Adrenal gland (tissue), 9 donors: ENCODE measurements at regions not wholly inside any gene's neighbourhood (a gene's known extent, or its start where the extent isn't known, plus 50 kb on each side); places are given as distances from the start of the nearest gene placed in this dataset.

Source experiments
- DNase-seq, 7 donors: peaks; one replicate each; pipeline ENCODE4 v3.0.0-alpha.2; 2019 to 2020
- H3K27ac ChIP-seq, 5 donors: fragments of 200-600 bp; sonication (generic) in 4 of 5; 1 replicate in 3 of 5; 2 replicates in 2 of 5; pipeline versions ENCODE4 v1.5.1 to v1.8.0; 2016 to 2020; ENCODE audit warnings: mild to moderate bottlenecking in 1 of 5
- H3K27me3 ChIP-seq: fragments of 200-600 bp; 2 replicates; pipeline ENCODE4 v1.8.0; 2021
- H3K36me3 ChIP-seq, 2 donors: fragments of 200-600 bp; replicated peaks in 1 of 2; 1 replicate in 1 of 2; 2 replicates in 1 of 2; pipeline versions ENCODE4 v1.5.1 to v1.8.0; 2018 to 2022
- H3K4me1 ChIP-seq, 2 donors: fragments of 200-600 bp; replicated peaks in 1 of 2; 1 replicate in 1 of 2; 2 replicates in 1 of 2; pipeline versions ENCODE4 v1.5.1 to v1.8.0; 2018 to 2021
- H3K4me3 ChIP-seq, 4 donors: fragments of 200-600 bp; sonication (generic) in 3 of 4; one replicate each; pipeline ENCODE4 v1.5.1; 2016 to 2018
- H3K9me3 ChIP-seq, 3 donors: fragments of 200-600 bp; sonication (generic) in 1 of 3; replicated peaks in 1 of 3; 1 replicate in 2 of 3; 2 replicates in 1 of 3; pipeline versions ENCODE4 v1.5.1 to v1.8.0; 2016 to 2021
- POLR2A ChIP-seq, 2 donors: fragments of 450-650 bp; IDR thresholded peaks; one replicate each; pipeline ENCODE4 v1.6.1; 2017; ENCODE audit warnings: antibody characterized with exemption in 2 of 2, mild to moderate bottlenecking in 2 of 2, moderate library complexity in 1 of 2
- WGBS, 4 donors: extraction: QIAGEN DNeasy Blood & Tissue Kit in 2 of 4; methylation state at CpG; one replicate each; pipeline versions ENCODE4 v1.1.5 to v1.1.7; 2013 to 2017; 5-methylcytosine and 5-hydroxymethylcytosine counted together
- intact Hi-C, 2 donors: fragments of 100-400 bp; cut with DNase I; formaldehyde crosslinking; loops; one replicate each; pipeline versions ENCODE4 v1.14.1 to v1.15.0; 2022 to 2023
- TF ChIP-seq, protein P1 (sequence below), 6 experiments: fragments of 450-650 bp in 4 of 6; fragments of 200-600 bp in 2 of 6; sonication (generic) in 1 of 6; IDR thresholded peaks; 1 replicate in 5 of 6; 2 replicates in 1 of 6; pipeline versions ENCODE4 v1.5.1 to v1.8.0; 2016 to 2021; ENCODE audit warnings: antibody characterized with exemption in 6 of 6, mild to moderate bottlenecking in 2 of 6, moderate library complexity in 1 of 6
- donor health status: healthy with polysubstance abuse.
- donor health status: Bipolar disorder and iron deficiency.
- donor health status: DM: yes; HTN: yes; CAD: no.
- donor health status: DM: no; HTN: no; CAD: no.
- donor health status: DM: no; HTN: no; CAD: no.

GRCh38 chr2:41910126-41910525 lies 137.7 kb upstream of the PKDCC start:
- H3K36me3 ChIP-seq = no peaks in the 10 kb centered on the region
- TF ChIP-seq POLR2A (IDR thresholded peaks at IDR 0.05) = no peak
- TF ChIP-seq, protein P1, sequence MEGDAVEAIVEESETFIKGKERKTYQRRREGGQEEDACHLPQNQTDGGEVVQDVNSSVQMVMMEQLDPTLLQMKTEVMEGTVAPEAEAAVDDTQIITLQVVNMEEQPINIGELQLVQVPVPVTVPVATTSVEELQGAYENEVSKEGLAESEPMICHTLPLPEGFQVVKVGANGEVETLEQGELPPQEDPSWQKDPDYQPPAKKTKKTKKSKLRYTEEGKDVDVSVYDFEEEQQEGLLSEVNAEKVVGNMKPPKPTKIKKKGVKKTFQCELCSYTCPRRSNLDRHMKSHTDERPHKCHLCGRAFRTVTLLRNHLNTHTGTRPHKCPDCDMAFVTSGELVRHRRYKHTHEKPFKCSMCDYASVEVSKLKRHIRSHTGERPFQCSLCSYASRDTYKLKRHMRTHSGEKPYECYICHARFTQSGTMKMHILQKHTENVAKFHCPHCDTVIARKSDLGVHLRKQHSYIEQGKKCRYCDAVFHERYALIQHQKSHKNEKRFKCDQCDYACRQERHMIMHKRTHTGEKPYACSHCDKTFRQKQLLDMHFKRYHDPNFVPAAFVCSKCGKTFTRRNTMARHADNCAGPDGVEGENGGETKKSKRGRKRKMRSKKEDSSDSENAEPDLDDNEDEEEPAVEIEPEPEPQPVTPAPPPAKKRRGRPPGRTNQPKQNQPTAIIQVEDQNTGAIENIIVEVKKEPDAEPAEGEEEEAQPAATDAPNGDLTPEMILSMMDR (IDR thresholded peaks at IDR 0.05) = no peak
- H3K4me3 ChIP-seq = no peak overlapping the region
- H3K4me1 ChIP-seq = no peaks in the 10 kb centered on the region
- no peaks in the 10 kb centered on the region for H3K9me3 ChIP-seq
- intact Hi-C loops = no loop called here
- WGBS, 4 donors = 55 to 78% (median 68%) methylated on average over 1 of the region's 1 CpG
- H3K27me3 ChIP-seq = no peaks in the 10 kb centered on the region
- DNase-seq = peak in 1 of 7 donors; percentile 49
- no peak overlapping the region for H3K27ac ChIP-seq

DNA sequence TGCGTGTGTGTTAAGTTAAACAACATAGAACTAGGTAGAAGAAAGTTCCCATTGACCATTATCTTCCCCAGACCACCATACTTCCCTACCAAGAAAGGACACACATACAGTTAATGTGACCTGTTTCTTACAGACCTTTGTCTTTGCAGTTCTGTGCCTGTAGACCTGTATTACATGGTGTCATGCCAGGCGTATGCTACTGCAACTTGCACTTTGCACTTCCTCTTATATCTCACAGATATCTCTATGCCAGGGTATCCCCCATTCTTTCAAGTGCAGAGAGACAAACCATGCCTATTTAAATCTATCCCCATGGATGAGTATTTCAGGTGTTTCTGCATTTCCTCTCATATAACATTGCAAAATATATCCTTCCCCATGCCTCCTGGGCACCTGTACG lies 136.8 kb upstream of the PKDCC start:
- no peak overlapping the region for H3K4me3 ChIP-seq
- 86 to 92% (median 89%) methylated on average over 3 of the region's 3 CpGs for WGBS, 4 donors
- TF ChIP-seq, protein P1 (IDR thresholded peaks at IDR 0.05) = no peak
- TF ChIP-seq POLR2A (IDR thresholded peaks at IDR 0.05) = no peak
- no peak overlapping the region for H3K27ac ChIP-seq
- no peaks in the 10 kb centered on the region for H3K9me3 ChIP-seq
- H3K4me1 ChIP-seq = no peaks in the 10 kb centered on the region
- no peaks in the 10 kb centered on the region for H3K27me3 ChIP-seq
- H3K36me3 ChIP-seq = no peaks in the 10 kb centered on the region
- intact Hi-C loops = no loop called here
- no peak for DNase-seq

DNA sequence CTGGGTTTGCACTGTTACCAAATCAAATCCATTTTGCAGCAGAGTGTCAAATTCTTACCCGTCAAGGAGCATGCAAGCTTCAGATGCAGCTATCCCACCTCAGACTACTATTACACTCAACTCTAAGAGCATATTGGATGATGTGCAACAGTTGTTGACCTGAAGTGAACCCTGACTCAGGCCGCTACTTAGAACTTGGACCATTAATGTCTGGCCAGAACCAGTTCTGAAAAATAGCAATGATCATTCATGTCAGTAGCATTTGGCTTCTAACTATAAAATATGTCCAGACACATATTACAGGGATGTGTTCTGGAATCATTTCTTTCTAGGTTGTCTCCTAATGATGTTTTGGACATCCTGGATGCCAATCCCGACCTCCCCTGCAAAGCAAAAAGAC lies 135.5 kb upstream of the PKDCC start:
- intact Hi-C loops = no loop called here
- Histone ChIP-seq H3K36me3 (no peaks in the 10 kb centered on the region), H3K27me3 (no peaks in the 10 kb centered on the region), H3K9me3 (no peaks in the 10 kb centered on the region), H3K4me3 (no peak overlapping the region), H3K4me1 (no peaks in the 10 kb centered on the region), H3K27ac (peak overlapping the region in 1 of 5 donors; percentile 8)
- DNase-seq = peak in 2 of 7 donors; percentile 13 to 68
- no peak for TF ChIP-seq POLR2A (IDR thresholded peaks at IDR 0.05)
- TF ChIP-seq, protein P1 (IDR thresholded peaks at IDR 0.05) = no peak
- 65 to 75% (median 71%) methylated on average over 3 of the region's 3 CpGs for WGBS, 4 donors

DNA sequence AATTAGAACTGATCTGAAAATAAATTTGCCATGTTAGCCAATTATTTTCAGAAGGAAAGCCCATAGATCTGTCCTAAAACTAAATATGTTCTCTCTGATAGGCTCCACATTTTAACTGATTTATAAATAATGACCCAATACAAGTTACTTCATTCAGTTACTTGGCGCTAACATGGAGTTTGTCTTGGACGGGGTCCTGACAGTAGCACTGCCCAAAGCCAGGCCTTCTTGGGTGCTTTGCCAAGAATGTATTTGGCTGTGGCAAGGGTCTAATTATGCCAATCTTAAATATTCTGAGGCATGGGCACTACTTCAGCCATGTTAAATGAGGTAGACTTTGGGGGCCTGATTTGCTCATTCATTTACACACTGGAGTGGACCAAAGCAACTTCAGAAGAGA lies 135.0 kb upstream of the PKDCC start:
- Histone ChIP-seq H3K27me3 (no peaks in the 10 kb centered on the region), H3K4me1 (no peaks in the 10 kb centered on the region), H3K9me3 (no peaks in the 10 kb centered on the region), H3K36me3 (no peaks in the 10 kb centered on the region), H3K4me3 (no peak overlapping the region), H3K27ac (peak overlapping the region in 2 of 5 donors; percentile 4 to 60)
- TF ChIP-seq, protein P1 (IDR thresholded peaks at IDR 0.05) = no peak
- TF ChIP-seq POLR2A (IDR thresholded peaks at IDR 0.05) = no peak
- peak in 1 of 7 donors; percentile 51 for DNase-seq
- intact Hi-C loops = no loop called here
- 78 to 96% (median 93%) methylated on average over 2 of the region's 2 CpGs for WGBS, 4 donors
